HG03175 (cell line): ENCODE measurements at regions not wholly inside any gene's neighbourhood (a gene's known extent, or its start where the extent isn't known, plus 50 kb on each side); places are given as distances from the start of the nearest gene placed in this dataset.

Experiments used
- ATAC-seq: cut with Tn5 transposase; IDR thresholded peaks from one replicate; pipeline ENCODE4 v1.9.1; 2021; ENCODE audit warnings: mild to moderate bottlenecking, moderate library complexity; ENCODE audit not compliant: unreplicated experiment

DNA sequence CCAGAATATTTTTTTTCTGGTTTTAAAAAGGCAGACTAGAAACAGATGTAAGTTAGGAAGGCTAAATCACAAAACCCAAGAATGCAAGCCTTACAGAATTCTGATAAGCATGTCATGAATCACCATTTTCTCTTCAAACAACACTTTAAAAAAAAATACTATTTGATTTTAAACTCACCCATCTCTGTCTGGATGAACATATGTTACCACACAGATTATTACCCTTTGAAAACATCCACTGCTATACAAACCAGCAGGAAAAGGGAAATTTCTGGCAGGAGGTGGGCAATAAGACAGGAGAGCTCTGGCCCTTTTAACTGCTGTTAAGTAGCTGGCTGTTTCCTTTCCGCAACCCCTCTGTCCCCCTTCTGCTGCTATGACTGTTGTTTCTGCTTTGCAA lies 317.7 kb upstream of the NOCT start:
- no peak for ATAC-seq

DNA sequence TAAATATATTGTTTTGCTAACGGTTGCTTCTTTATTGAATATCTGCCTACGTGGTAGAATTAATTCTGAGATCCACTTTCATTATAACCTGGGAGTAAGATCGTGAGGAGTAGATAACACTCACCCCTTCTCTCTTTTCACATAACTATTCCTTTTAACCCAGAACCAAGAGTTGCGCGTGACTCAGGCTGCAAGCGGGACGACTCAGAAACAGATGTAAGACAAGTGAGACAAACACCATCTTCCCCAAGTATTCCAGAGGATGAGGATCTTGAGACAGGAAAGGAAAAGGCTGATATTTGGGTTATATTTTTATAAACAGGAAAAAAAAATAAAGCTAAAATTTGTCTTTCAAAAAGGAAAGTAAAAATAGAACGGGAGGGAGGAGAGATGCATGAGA lies 318.8 kb upstream of the NOCT start:
- no peak for ATAC-seq

DNA sequence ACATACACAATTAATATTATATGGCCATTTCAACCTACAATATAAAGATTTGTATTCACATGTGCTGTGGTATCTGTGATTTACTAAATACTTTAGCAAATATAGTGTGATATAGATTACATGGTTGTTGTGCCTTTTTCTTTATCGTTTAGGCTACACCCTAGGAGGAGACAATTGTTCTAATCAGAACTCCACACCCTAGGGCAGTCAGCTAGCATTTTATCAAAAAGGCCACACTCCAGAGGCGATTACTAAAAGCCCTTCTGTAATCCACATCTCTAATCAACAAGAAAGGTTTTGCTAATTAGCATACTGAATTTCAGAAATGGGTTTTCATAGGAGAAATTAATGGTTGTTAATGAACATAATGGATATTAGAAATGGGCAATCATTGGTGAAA lies 319.5 kb upstream of the NOCT start:
- no peak for ATAC-seq

DNA sequence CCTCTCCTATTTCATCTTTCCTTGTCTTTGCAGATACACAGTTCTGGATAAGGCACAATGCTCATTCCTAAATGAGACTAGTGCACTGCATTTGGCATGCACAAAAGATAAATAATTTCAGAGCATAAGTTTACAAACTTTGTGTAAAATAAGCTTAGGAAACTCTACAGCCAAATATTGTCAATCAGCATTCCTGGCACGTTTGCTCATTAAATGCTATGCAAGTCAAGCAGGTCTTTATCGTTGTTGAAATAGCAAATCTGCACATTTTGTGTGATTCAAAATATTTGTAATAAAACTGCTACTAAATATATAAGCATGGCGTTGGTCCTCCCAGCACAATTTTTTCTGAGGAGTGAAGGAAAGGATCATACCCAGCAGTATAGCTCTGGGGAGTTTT lies 322.1 kb upstream of the NOCT start:
- no peak for ATAC-seq

- ATAC-seq: no peak
Observed at GRCh38 chr4:138692411-138692810, 323.2 kb upstream of the NOCT start.

- no peak for ATAC-seq
Observed at GRCh38 chr4:138689593-138689992, 326.0 kb upstream of the NOCT start.

DNA sequence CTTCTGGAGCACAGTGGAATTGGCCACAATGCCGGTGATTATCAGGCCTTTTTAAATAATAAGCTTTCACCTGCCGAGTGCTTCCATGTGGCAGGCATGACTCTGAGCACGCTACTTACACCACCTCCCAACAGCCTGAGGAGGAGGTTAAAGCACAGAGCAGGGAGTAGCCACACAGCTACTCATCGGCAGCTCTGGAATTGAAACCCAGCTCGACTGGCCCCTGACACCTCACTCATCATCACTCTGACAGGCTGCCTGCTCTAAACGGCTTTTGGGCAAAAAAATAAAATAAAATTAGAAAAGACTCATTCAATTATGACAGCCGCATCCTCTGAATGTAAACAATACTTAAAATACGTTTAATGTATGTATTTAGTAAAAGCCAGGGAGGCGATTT lies 326.4 kb upstream of the NOCT start:
- no peak for ATAC-seq

DNA sequence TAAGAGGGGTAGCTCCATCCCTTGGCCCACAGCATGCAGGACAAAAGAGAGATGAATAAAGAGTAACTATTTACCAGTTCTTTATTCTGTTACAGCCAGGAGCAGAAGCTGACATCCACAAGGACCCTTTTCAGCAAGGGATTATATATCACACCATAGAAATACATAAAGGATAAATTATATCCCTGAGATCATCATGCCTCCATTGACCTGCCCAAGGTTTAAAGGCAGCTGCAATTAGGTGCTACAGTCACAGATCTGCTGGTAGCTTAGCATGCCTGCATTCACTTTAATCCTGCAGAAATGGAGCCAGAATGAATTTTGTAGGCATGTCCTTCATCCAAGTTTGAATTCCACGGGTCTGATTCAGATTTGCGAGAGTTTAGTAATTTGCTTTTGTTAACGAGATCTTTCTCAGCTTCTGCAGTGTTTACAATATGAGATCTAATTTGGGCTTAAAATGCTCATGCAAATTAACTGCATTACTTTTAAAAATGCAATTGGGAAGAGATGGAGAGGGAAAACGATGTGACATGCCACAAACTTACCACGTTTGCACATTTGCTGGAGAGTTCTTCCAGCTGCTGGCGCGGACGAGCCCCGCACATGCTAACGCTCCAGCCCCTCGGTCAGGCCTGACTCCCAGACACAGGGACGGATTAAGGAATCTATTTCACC lies 327.0 kb upstream of the NOCT start:
- ATAC-seq: no peak

GRCh38 chr4:138686106-138686835 lies 329.3 kb upstream of the NOCT start:
- ATAC-seq: no peak

DNA sequence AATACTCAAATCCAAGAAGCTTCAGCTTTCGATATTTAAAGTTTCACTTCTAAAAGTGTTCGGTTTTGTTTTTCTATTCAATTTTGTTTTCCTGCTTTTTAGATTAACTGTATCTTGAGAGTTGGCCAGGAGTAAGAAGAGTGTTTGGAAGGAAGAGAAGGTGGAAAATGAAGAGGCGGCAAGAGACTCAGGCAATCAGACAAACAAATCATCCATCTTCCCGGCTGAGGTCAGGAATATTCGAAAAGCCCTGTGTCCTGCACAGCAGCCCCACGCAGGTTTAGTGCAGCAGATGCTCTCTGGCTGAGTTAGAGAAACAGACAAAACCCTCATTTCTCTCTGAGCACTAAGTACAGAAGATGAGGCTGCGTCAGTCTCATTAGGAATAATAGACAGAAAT lies 330.3 kb upstream of the NOCT start:
- ATAC-seq: no peak

GRCh38 chr4:138680989-138681604 lies 334.5 kb upstream of the NOCT start:
- peak; percentile 80 for ATAC-seq

DNA sequence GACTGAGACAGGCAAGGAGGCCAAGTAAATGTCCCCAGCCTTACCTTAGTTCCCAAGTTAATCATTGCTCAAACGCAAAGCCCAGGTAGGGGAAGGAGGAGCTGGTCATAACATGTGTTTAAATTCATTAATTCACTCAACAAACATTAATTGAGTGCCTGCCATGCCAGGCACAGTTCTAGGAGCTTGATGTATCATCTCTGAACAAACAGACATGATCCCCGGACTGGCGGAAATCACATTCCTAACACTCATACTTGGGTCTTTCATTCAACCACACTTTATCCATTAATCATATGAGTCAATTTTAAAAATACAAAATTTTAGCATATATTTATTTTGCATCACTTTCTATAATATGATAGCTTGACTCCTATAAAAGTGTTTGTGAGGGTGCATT lies 335.3 kb upstream of the NOCT start:
- ATAC-seq: no peak

DNA sequence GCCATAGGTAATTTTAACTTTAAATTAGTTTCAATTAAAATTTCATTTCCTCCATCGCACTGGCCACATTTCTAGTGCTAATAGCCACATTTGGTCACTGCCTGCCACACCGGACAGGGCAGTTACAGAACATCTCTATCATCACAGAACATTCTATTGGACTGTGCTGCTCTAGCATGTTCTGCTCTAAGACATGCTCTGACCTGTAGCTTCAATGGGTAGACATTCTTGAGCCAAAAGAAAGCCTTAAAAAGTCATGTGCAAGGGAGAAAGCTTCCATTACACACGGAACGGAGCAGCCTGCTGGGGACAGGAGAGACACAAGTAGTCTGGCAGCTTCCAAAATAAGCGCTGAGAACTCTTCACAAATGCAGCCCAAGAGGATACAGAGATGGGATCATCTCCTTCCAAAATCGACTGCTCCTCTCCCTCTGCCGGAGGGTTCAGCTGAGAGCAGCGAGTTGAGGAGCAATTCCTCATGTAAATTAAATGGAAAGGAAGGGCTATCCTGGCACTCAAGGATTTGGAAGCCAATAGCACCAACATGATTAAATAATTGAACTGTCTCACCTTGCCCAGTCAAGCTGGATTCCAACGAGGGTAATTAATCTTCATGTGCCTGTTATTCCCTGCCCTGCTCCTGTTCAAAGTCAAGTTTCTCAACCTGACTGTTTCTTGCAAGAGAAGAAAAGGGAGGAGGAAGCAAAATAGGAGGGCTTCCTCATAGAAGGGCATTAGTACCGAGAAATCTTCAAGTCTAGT lies 336.4 kb upstream of the NOCT start:
- no peak for ATAC-seq

- peak; percentile 51 for ATAC-seq
Observed at GRCh38 chr4:138677748-138678147, 337.8 kb upstream of the NOCT start.

GRCh38 chr4:138677212-138677611 lies 338.4 kb upstream of the NOCT start:
- ATAC-seq: no peak

DNA sequence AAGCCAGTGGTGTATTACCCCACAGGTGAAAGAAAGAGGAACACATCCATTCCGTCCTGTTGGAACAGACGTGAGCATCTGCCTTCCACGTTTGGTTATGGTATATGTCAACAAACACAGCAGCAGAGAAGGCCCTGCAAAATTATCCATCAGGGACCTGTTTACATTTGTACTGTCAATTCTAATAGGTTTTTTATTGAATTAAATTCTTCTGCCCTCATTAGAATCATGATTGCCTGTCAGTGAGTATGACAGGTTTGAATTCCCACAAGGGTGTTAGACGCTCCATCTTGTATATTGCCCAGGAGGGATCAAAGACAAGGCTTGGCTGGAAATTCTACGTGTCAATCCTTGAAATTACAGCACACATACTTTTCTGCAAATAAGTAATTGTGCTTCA lies 339.9 kb upstream of the NOCT start:
- ATAC-seq: no peak

GRCh38 chr4:138674209-138674608 lies 341.4 kb upstream of the NOCT start:
- no peak for ATAC-seq

DNA sequence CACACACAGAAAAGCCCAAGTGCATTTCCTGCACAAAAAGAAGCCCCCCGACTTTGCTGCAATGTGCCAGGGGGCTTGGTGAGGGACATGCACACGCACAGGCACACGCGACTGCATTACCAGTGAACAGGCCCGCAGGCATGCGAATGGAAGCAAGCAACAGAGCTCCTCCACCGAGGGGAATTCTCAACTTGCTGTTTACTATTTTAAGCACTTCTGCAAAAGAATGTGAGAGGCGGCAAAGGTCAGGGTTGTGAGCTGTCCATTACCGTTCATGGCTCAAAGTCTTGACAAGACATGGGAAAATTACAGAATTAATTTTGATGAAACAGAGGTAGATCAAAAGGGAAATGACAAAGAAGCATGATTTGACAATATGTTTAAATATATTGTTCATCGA lies 342.5 kb upstream of the NOCT start:
- no peak for ATAC-seq

DNA sequence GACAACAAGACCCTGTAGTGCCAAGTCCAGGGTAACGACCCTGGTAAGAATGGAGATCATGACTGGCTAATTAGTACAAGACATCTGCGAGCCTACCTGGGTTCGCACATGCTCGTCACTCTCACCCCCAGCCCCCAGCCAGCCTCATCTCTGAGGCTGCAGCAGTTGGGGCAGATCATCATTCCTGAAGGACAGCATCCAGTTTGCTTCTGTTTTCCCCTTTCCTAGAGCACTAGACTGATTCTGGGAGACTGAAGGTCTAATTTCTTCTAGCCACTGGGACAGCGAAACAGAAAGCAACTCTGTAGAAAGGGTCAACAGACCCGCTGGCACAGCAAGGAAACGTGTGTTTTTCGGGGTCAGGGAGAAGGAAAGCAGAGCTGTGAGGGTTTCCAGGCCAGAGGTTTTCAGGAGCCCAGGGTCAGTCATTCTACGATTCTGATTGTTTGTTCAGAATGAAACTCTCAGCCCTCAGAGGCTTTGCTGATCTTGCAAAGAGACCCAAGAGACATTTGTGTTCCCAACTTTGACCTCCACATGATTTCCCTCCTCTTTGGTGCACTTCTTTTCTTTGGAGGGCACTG lies 343.1 kb upstream of the NOCT start:
- ATAC-seq: peak; percentile 52

GRCh38 chr4:138671606-138672084 lies 343.9 kb upstream of the NOCT start:
- no peak for ATAC-seq

DNA sequence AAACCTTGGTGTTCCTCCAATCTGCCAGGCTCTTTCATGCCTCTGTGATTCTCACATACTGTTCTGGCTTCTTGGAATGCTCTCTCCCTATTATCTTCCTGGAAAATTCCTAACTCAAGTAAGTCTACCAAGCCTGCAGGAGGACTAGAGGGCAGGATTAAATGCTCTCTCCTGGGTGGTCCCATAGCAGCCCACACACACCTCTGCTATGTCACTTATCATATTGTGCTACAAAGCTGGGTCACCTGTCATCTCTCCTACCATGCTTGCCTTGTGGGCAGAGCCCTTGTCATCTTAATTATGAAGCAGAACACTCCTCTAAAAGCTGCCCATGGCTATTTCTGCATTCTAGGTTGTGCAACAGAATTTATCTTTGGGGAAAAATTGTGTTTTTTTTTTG lies 344.5 kb upstream of the NOCT start:
- ATAC-seq: no peak
